ENCODE measurements at regions not wholly inside any gene's neighbourhood (a gene's known extent, or its start where the extent isn't known, plus 50 kb on each side); places are given as distances from the start of the nearest gene placed in this dataset.

GRCh38 chr20:22223236-22223635, 361.1 kb downstream of the FOXA2 start:
- TF ChIP-seq ZNF274 (IDR thresholded peaks at IDR 0.05; ENCODE audit: borderline replicate concordance, low read depth, low read length) (no peak), SPI1 (IDR thresholded peaks at IDR 0.05; ENCODE audit: borderline replicate concordance, low read depth, low read length) (no peak)
- TF ChIP-seq, protein P1, sequence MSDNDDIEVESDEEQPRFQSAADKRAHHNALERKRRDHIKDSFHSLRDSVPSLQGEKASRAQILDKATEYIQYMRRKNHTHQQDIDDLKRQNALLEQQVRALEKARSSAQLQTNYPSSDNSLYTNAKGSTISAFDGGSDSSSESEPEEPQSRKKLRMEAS (CRISPR knock-in tag; IDR thresholded peaks at IDR 0.05): no peak

Data from K562 (cell line).